ENCODE measurements at regions not wholly inside any gene's neighbourhood (a gene's known extent, or its start where the extent isn't known, plus 50 kb on each side); places are given as distances from the start of the nearest gene placed in this dataset.

GRCh38 chr9:30507166-30507565, 1877.3 kb upstream of the ACO1 start:
- TF ChIP-seq POLR2A (IDR thresholded peaks at IDR 0.05; ENCODE audit: low read length) = no peak
- no peak for TF ChIP-seq GATA1 (IDR thresholded peaks at IDR 0.05; ENCODE audit: low read depth, low read length)

Data from erythroblast (primary cell).